H1 (cell line): ENCODE measurements at regions not wholly inside any gene's neighbourhood (a gene's known extent, or its start where the extent isn't known, plus 50 kb on each side); places are given as distances from the start of the nearest gene placed in this dataset.

Source experiments
- CTCF ChIA-PET: fragments of 300-600 bp; sonication (Branson Sonifier 250); formaldehyde crosslinking; loops from one replicate; lab custom pipeline; 2021; ENCODE audit not compliant: partially characterized antibody; lab: Charles Lee
- POLR2A ChIA-PET: fragments of 300-600 bp; sonication (Branson Sonifier 250); formaldehyde crosslinking; loops from one replicate; lab custom pipeline; 2021; ENCODE audit warnings: inconsistent platforms; ENCODE audit not compliant: partially characterized antibody; lab: Charles Lee
- DNase-seq, 2 experiments: peaks; one replicate each; pipeline versions ENCODE4 v3.0.0 to v3.0.0-alpha.2; 2010 to 2022; ENCODE audit warnings: low spot score in 2 of 2, low read depth in 1 of 2, mixed read lengths in 1 of 2
- FAIRE-seq: peaks from 2 replicates; lab custom pipeline; 2011; peaks lifted over from hg19 to GRCh38; lab: Jason Lieb, UNC
- H2AFZ ChIP-seq: 2 replicates; pipeline ENCODE4 v1.8.1; 2012; ENCODE audit warnings: low read length, inconsistent platforms
- H2AK5ac ChIP-seq: 2 replicates; pipeline ENCODE4 v1.6.1; 2013; ENCODE audit warnings: low read depth, low read length
- H2BK120ac ChIP-seq: replicated peaks from 2 replicates; pipeline ENCODE3; 2013; ENCODE audit warnings: low read depth, low read length, inconsistent platforms
- H2BK12ac ChIP-seq: 2 replicates; pipeline ENCODE4 v1.6.1; 2013; ENCODE audit warnings: low read depth, low read length
- H2BK15ac ChIP-seq: 2 replicates; pipeline ENCODE4 v1.6.1; 2013; ENCODE audit warnings: low read length
- H2BK20ac ChIP-seq: 2 replicates; pipeline ENCODE4 v1.6.1; 2013; ENCODE audit warnings: low read length
- H2BK5ac ChIP-seq: 2 replicates; pipeline ENCODE4 v1.6.1; 2013; ENCODE audit warnings: low read depth, low read length
- H3K14ac ChIP-seq: 2 replicates; pipeline ENCODE4 v1.6.1; 2013; ENCODE audit warnings: inconsistent platforms; ENCODE audit not compliant: insufficient read length
- H3K18ac ChIP-seq: 2 replicates; pipeline ENCODE4 v1.6.1; 2013; ENCODE audit warnings: low read length; ENCODE audit errors: extremely low read depth
- H3K23ac ChIP-seq: 2 replicates; pipeline ENCODE4 v1.6.1; 2013; ENCODE audit warnings: inconsistent platforms; ENCODE audit not compliant: insufficient read length
- H3K23me2 ChIP-seq: 2 replicates; pipeline ENCODE4 v1.6.1; 2013; ENCODE audit warnings: low read depth, low read length
- H3K27ac ChIP-seq: 2 replicates; pipeline ENCODE4 v1.6.1; 2011; ENCODE audit warnings: low read depth, low read length, inconsistent platforms
- H3K27me3 ChIP-seq, 4 experiments: replicated peaks in 1 of 4; 1 replicate in 1 of 4; 2 replicates in 3 of 4; pipeline versions ENCODE4 v1.6.1 to v1.8.1; 2011 to 2013; ENCODE audit warnings: low read length in 3 of 4, mild to moderate bottlenecking in 3 of 4, inconsistent platforms in 2 of 4, mixed read lengths in 2 of 4, moderate library complexity in 1 of 4; ENCODE audit not compliant: control insufficient read depth in 3 of 4, insufficient read depth in 3 of 4; ENCODE audit errors: extremely low read depth in 1 of 4
- H3K36me3 ChIP-seq, 4 experiments: 2 replicates each; pipeline versions ENCODE4 v1.6.1 to v1.8.1; 2011 to 2013; ENCODE audit warnings: mild to moderate bottlenecking in 4 of 4, low read length in 3 of 4, moderate library complexity in 2 of 4, control low read depth in 1 of 4, inconsistent platforms in 1 of 4; ENCODE audit not compliant: insufficient read depth in 4 of 4, control insufficient read depth in 2 of 4
- H3K4ac ChIP-seq: replicated peaks from 2 replicates; pipeline ENCODE3; 2013; ENCODE audit warnings: low read length, low read depth, mixed read lengths, inconsistent platforms; ENCODE audit not compliant: insufficient read length
- H3K4me1 ChIP-seq, 4 experiments: replicated peaks in 1 of 4; 1 replicate in 1 of 4; 2 replicates in 3 of 4; pipeline versions ENCODE4 v1.6.1 to v1.8.1; 2011 to 2013; ENCODE audit warnings: low read length in 3 of 4, inconsistent platforms in 2 of 4, mixed read lengths in 1 of 4; ENCODE audit not compliant: insufficient read depth in 4 of 4, control insufficient read depth in 3 of 4
- H3K4me2 ChIP-seq, 2 experiments: 2 replicates each; pipeline versions ENCODE4 v1.6.1 to v1.8.1; 2011 to 2013; ENCODE audit warnings: low read depth in 2 of 2, low read length in 2 of 2, control low read depth in 1 of 2, inconsistent platforms in 1 of 2, mild to moderate bottlenecking in 1 of 2; ENCODE audit not compliant: insufficient read depth in 1 of 2
- H3K4me3 ChIP-seq, 4 experiments: fragments of 200-600, 300-600 bp in 1 of 4; sonication (generic), shearing (Covaris generic), sonication (Bioruptor Twin) in 1 of 4; 2 replicates each; pipeline versions ENCODE4 v1.5.1 to v1.8.1; 2011 to 2016; ENCODE audit warnings: low read length in 4 of 4, low read depth in 3 of 4, control low read depth in 2 of 4, inconsistent platforms in 2 of 4, mild to moderate bottlenecking in 2 of 4, mixed read lengths in 1 of 4, moderate library complexity in 1 of 4; ENCODE audit not compliant: insufficient read depth in 2 of 4; ENCODE audit errors: extremely low read depth in 1 of 4
- H3K56ac ChIP-seq: replicated peaks from 2 replicates; pipeline ENCODE3; 2013; ENCODE audit warnings: low read depth, mild to moderate bottlenecking, mixed read lengths, low read length, inconsistent platforms; ENCODE audit not compliant: insufficient read length
- H3K79me1 ChIP-seq: 2 replicates; pipeline ENCODE4 v1.6.1; 2013; ENCODE audit warnings: low read depth, low read length, control low read depth
- H3K79me2 ChIP-seq, 2 experiments: 2 replicates each; pipeline versions ENCODE4 v1.6.1 to v1.8.1; 2012 to 2013; ENCODE audit warnings: low read length in 2 of 2, mild to moderate bottlenecking in 2 of 2, inconsistent platforms in 1 of 2; ENCODE audit not compliant: insufficient read depth in 2 of 2, control insufficient read depth in 1 of 2
- H3K9ac ChIP-seq, 4 experiments: replicated peaks in 1 of 4; 1 replicate in 1 of 4; 2 replicates in 3 of 4; pipeline versions ENCODE4 v1.6.1 to v1.8.1; 2011 to 2013; ENCODE audit warnings: low read depth in 3 of 4, low read length in 3 of 4, control low read depth in 2 of 4, mild to moderate bottlenecking in 2 of 4, moderate library complexity in 2 of 4, inconsistent platforms in 1 of 4; ENCODE audit errors: extremely low read depth in 1 of 4
- H3K9me3 ChIP-seq, 2 experiments: 2 replicates each; pipeline versions ENCODE4 v1.6.1 to v1.8.1; 2012 to 2013; ENCODE audit warnings: mild to moderate bottlenecking in 2 of 2, moderate library complexity in 2 of 2, control low read depth in 1 of 2, inconsistent platforms in 1 of 2, low read depth in 1 of 2, low read length in 1 of 2, mixed read lengths in 1 of 2; ENCODE audit not compliant: insufficient read depth in 2 of 2
- H4K20me1 ChIP-seq, 2 experiments: replicated peaks in 1 of 2; 2 replicates each; pipeline versions ENCODE3 to v1.8.1; 2011 to 2013; ENCODE audit warnings: inconsistent platforms in 2 of 2, low read length in 2 of 2, mild to moderate bottlenecking in 1 of 2; ENCODE audit not compliant: insufficient read depth in 2 of 2, control insufficient read depth in 1 of 2
- H4K5ac ChIP-seq: 2 replicates; pipeline ENCODE4 v1.6.1; 2013; ENCODE audit warnings: low read length, low read depth, mixed read lengths, inconsistent platforms; ENCODE audit not compliant: insufficient read length
- H4K8ac ChIP-seq: 2 replicates; pipeline ENCODE4 v1.8.0; 2013; ENCODE audit warnings: mild to moderate bottlenecking, moderate library complexity, low read length, inconsistent platforms; ENCODE audit not compliant: insufficient read depth; ENCODE audit errors: extremely low read depth
- H4K91ac ChIP-seq: replicated peaks from 2 replicates; pipeline ENCODE3; 2013; ENCODE audit warnings: low read length, mixed read lengths, inconsistent platforms; ENCODE audit not compliant: insufficient read length
- CBX5 ChIP-seq: fragments of 300-800, 300-1000 bp; sonication (generic); IDR thresholded peaks from 2 replicates; pipeline ENCODE4 v1.7.1; 2016; ENCODE audit warnings: antibody characterized with exemption, low read length, low read depth
- FOSL1 ChIP-seq: IDR thresholded peaks from 2 replicates; pipeline ENCODE4 v1.6.1; 2011; ENCODE audit warnings: mild to moderate bottlenecking, low read depth, low read length, moderate library complexity; ENCODE audit not compliant: insufficient read depth
- JUND ChIP-seq: IDR thresholded peaks from 2 replicates; pipeline ENCODE4 v1.6.1; 2011; ENCODE audit warnings: mild to moderate bottlenecking, improper control_type of control experiment, low read length
- POLR2AphosphoS5 ChIP-seq: IDR thresholded peaks from 2 replicates; pipeline ENCODE4 v1.6.1; 2011; ENCODE audit warnings: low read depth, low read length
- SUZ12 ChIP-seq: fragments of 200-600 bp; sonication (generic); IDR thresholded peaks from 2 replicates; pipeline ENCODE4 v1.6.1; 2012; ENCODE audit warnings: mild to moderate bottlenecking, inconsistent platforms, low read length, moderate library complexity, mixed read lengths
- WGBS, 2 experiments: shearing (Covaris generic) in 1 of 2; methylation state at CpG; one replicate each; pipeline versions ENCODE4 v1.1.6 to v1.1.7; 2013 to 2015; ENCODE audit warnings: low lambda C conversion rate in 2 of 2, mixed read lengths in 2 of 2, inconsistent platforms in 1 of 2, low coverage in 1 of 2, missing lambda C conversion rate in 1 of 2; ENCODE audit not compliant: insufficient replicate concordance in 2 of 2, insufficient coverage in 1 of 2, insufficient read length in 1 of 2; ENCODE audit errors: extremely low coverage in 1 of 2, missing lambda C conversion rate in 1 of 2; 5-methylcytosine and 5-hydroxymethylcytosine counted together
- TF ChIP-seq, protein P1 (sequence below): IDR thresholded peaks from 2 replicates; pipeline ENCODE4 v1.6.1; 2011; ENCODE audit warnings: low read depth, mild to moderate bottlenecking, low read length; ENCODE audit not compliant: insufficient read depth

DNA sequence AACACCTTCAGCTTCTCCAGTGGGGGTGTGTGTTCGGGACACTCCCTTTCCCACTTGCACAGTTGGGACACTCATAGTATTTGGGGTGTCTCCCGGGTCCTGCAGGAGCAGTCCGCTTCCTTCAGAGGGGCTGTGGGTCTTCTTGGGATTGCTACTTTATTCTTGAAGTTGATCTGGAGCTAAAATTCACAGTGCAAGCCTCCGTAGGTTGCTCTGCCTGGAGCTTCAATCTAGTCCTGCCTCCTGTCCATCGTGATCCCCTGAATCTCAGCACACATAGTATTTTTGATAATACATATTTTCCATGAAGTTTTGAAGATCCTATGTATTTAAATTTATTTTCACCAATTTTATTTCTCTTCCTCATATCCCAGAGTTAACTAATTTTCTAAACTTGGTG is 902.1 kb downstream of the LTN1 start:
- FAIRE-seq: no peak
- no peak for TF ChIP-seq JUND
- no peak for TF ChIP-seq CBX5
- TF ChIP-seq FOSL1: no peak
- TF ChIP-seq POLR2AphosphoS5: no peak
- no peak for TF ChIP-seq SUZ12
- TF ChIP-seq, protein P1, sequence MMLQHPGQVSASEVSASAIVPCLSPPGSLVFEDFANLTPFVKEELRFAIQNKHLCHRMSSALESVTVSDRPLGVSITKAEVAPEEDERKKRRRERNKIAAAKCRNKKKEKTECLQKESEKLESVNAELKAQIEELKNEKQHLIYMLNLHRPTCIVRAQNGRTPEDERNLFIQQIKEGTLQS: no peak

More for the DNA sequence above, 902.1 kb downstream of the LTN1 start:
- H3K56ac ChIP-seq: no peak overlapping the region
- H2BK15ac ChIP-seq: no peak overlapping the region
- H4K20me1 ChIP-seq: no peaks in the 10 kb centered on the region
- no peaks in the 10 kb centered on the region for H3K23me2 ChIP-seq
- no peaks in the 10 kb centered on the region for H3K27me3 ChIP-seq
- POLR2A ChIA-PET: interaction anchor here (0.6 kb wide), 1 partner anchor 324 kb away, joined by 3 read pairs; no protein-coding TSS in a partner anchor
- H2BK12ac ChIP-seq: no peak overlapping the region
- H3K79me1 ChIP-seq: no peaks in the 10 kb centered on the region
- H2BK5ac ChIP-seq: no peak overlapping the region
- CTCF ChIA-PET: interaction anchor here (0.6 kb wide), 2 partner anchors 126 to 188 kb away, joined by 3 to 5 read pairs; no protein-coding TSS in a partner anchor
- DNase-seq: no peak
- H4K5ac ChIP-seq: no peak overlapping the region
- H3K4me3 ChIP-seq: no peak overlapping the region
- no peak overlapping the region for H4K8ac ChIP-seq
- no peak overlapping the region for H2BK120ac ChIP-seq
- no peaks in the 10 kb centered on the region for H3K79me2 ChIP-seq
- H3K14ac ChIP-seq: no peak overlapping the region
- no peak overlapping the region for H3K23ac ChIP-seq
- no peaks in the 10 kb centered on the region for H3K4me1 ChIP-seq
- no peak overlapping the region for H3K27ac ChIP-seq
- H3K36me3 ChIP-seq: no peaks in the 10 kb centered on the region
- H3K4me2 ChIP-seq: no peak overlapping the region
- H3K9me3 ChIP-seq: no peaks in the 10 kb centered on the region
- no peak overlapping the region for H3K9ac ChIP-seq
- no peak overlapping the region for H3K18ac ChIP-seq
- 88% methylated on average over 5 of the region's 5 CpGs; no CpG with 5 or more reads in 1 of the 2 experiments for WGBS, 2 experiments
- H2BK20ac ChIP-seq: no peak overlapping the region
- H3K4ac ChIP-seq: no peak overlapping the region
- H2AFZ ChIP-seq: peak overlapping the region; percentile 48; the same call in 1 of the 2 replicates
- no peak overlapping the region for H4K91ac ChIP-seq
- no peak overlapping the region for H2AK5ac ChIP-seq
